ENCODE measurements at regions not wholly inside any gene's neighbourhood (a gene's known extent, or its start where the extent isn't known, plus 50 kb on each side); places are given as distances from the start of the nearest gene placed in this dataset.

DNA sequence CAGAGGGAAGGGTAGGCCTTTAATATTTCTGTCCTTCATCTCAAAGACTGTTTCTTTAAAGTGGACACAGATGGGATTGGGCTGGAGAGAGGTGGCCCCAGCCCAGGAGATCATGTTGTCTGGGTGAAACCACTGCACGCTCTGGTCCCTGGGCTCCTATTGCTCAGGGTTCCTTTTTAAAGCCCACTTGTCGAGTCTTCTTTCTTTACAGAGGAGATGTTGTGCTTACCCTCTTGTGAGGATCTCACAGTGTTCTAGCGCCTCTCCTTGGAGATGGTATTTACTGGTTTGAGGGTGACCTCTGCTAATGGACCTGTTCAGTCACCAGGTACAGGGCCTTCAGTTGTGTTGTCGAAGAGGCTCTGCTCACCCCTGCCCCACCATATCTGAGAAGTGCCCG, 128.4 kb downstream of the TM9SF2 start:
- TF ChIP-seq POLR2AphosphoS5 (IDR thresholded peaks at IDR 0.05; ENCODE audit: low read depth, low read length) (no peak), EP300 (IDR thresholded peaks at IDR 0.05; ENCODE audit: borderline replicate concordance in 1 of 2, low read depth in 2 of 2, low read length in 2 of 2) (no peak), GABPA (IDR thresholded peaks at IDR 0.05; ENCODE audit: borderline replicate concordance, insufficient read depth, low read length) (no peak), POLR2A (IDR thresholded peaks at IDR 0.05; ENCODE audit: control extremely low read depth in 1 of 2, low read depth in 2 of 2, low read length in 2 of 2) (no peak), RAD21 (IDR thresholded peaks at IDR 0.05 in 1 of 2, conservative IDR thresholded peaks at IDR 0.05 in 1 of 2; ENCODE audit: low read depth in 2 of 2, low read length in 2 of 2) (peak in 1 of 2 experiments; percentile 15; a peak in 1 of 4 replicates), EZH2 (IDR thresholded peaks at IDR 0.05; ENCODE audit: low read depth, low read length, severe bottlenecking) (no peak), SUZ12 (IDR thresholded peaks at IDR 0.05; ENCODE audit: low read length) (no peak)
- TF ChIP-seq, protein P1, sequence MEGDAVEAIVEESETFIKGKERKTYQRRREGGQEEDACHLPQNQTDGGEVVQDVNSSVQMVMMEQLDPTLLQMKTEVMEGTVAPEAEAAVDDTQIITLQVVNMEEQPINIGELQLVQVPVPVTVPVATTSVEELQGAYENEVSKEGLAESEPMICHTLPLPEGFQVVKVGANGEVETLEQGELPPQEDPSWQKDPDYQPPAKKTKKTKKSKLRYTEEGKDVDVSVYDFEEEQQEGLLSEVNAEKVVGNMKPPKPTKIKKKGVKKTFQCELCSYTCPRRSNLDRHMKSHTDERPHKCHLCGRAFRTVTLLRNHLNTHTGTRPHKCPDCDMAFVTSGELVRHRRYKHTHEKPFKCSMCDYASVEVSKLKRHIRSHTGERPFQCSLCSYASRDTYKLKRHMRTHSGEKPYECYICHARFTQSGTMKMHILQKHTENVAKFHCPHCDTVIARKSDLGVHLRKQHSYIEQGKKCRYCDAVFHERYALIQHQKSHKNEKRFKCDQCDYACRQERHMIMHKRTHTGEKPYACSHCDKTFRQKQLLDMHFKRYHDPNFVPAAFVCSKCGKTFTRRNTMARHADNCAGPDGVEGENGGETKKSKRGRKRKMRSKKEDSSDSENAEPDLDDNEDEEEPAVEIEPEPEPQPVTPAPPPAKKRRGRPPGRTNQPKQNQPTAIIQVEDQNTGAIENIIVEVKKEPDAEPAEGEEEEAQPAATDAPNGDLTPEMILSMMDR (IDR thresholded peaks at IDR 0.05; ENCODE audit: control extremely low read depth in 1 of 3, insufficient read depth in 1 of 3, low read depth in 1 of 3, low read length in 3 of 3): no peak
- TF ChIP-seq, protein P2, sequence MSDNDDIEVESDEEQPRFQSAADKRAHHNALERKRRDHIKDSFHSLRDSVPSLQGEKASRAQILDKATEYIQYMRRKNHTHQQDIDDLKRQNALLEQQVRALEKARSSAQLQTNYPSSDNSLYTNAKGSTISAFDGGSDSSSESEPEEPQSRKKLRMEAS (IDR thresholded peaks at IDR 0.05): no peak
- TF ChIP-seq, protein P3, sequence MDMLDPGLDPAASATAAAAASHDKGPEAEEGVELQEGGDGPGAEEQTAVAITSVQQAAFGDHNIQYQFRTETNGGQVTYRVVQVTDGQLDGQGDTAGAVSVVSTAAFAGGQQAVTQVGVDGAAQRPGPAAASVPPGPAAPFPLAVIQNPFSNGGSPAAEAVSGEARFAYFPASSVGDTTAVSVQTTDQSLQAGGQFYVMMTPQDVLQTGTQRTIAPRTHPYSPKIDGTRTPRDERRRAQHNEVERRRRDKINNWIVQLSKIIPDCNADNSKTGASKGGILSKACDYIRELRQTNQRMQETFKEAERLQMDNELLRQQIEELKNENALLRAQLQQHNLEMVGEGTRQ (IDR thresholded peaks at IDR 0.05; ENCODE audit: low read length): no peak
- TF ChIP-seq, protein P4, sequence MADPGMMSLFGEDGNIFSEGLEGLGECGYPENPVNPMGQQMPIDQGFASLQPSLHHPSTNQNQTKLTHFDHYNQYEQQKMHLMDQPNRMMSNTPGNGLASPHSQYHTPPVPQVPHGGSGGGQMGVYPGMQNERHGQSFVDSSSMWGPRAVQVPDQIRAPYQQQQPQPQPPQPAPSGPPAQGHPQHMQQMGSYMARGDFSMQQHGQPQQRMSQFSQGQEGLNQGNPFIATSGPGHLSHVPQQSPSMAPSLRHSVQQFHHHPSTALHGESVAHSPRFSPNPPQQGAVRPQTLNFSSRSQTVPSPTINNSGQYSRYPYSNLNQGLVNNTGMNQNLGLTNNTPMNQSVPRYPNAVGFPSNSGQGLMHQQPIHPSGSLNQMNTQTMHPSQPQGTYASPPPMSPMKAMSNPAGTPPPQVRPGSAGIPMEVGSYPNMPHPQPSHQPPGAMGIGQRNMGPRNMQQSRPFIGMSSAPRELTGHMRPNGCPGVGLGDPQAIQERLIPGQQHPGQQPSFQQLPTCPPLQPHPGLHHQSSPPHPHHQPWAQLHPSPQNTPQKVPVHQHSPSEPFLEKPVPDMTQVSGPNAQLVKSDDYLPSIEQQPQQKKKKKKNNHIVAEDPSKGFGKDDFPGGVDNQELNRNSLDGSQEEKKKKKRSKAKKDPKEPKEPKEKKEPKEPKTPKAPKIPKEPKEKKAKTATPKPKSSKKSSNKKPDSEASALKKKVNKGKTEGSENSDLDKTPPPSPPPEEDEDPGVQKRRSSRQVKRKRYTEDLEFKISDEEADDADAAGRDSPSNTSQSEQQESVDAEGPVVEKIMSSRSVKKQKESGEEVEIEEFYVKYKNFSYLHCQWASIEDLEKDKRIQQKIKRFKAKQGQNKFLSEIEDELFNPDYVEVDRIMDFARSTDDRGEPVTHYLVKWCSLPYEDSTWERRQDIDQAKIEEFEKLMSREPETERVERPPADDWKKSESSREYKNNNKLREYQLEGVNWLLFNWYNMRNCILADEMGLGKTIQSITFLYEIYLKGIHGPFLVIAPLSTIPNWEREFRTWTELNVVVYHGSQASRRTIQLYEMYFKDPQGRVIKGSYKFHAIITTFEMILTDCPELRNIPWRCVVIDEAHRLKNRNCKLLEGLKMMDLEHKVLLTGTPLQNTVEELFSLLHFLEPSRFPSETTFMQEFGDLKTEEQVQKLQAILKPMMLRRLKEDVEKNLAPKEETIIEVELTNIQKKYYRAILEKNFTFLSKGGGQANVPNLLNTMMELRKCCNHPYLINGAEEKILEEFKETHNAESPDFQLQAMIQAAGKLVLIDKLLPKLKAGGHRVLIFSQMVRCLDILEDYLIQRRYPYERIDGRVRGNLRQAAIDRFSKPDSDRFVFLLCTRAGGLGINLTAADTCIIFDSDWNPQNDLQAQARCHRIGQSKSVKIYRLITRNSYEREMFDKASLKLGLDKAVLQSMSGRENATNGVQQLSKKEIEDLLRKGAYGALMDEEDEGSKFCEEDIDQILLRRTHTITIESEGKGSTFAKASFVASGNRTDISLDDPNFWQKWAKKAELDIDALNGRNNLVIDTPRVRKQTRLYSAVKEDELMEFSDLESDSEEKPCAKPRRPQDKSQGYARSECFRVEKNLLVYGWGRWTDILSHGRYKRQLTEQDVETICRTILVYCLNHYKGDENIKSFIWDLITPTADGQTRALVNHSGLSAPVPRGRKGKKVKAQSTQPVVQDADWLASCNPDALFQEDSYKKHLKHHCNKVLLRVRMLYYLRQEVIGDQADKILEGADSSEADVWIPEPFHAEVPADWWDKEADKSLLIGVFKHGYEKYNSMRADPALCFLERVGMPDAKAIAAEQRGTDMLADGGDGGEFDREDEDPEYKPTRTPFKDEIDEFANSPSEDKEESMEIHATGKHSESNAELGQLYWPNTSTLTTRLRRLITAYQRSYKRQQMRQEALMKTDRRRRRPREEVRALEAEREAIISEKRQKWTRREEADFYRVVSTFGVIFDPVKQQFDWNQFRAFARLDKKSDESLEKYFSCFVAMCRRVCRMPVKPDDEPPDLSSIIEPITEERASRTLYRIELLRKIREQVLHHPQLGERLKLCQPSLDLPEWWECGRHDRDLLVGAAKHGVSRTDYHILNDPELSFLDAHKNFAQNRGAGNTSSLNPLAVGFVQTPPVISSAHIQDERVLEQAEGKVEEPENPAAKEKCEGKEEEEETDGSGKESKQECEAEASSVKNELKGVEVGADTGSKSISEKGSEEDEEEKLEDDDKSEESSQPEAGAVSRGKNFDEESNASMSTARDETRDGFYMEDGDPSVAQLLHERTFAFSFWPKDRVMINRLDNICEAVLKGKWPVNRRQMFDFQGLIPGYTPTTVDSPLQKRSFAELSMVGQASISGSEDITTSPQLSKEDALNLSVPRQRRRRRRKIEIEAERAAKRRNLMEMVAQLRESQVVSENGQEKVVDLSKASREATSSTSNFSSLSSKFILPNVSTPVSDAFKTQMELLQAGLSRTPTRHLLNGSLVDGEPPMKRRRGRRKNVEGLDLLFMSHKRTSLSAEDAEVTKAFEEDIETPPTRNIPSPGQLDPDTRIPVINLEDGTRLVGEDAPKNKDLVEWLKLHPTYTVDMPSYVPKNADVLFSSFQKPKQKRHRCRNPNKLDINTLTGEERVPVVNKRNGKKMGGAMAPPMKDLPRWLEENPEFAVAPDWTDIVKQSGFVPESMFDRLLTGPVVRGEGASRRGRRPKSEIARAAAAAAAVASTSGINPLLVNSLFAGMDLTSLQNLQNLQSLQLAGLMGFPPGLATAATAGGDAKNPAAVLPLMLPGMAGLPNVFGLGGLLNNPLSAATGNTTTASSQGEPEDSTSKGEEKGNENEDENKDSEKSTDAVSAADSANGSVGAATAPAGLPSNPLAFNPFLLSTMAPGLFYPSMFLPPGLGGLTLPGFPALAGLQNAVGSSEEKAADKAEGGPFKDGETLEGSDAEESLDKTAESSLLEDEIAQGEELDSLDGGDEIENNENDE (IDR thresholded peaks at IDR 0.05; ENCODE audit: insufficient replicate concordance, low read length): no peak

Data from H1 (cell line).